Transverse colon (tissue), 4 donors: ENCODE measurements at regions not wholly inside any gene's neighbourhood (a gene's known extent, or its start where the extent isn't known, plus 50 kb on each side); places are given as distances from the start of the nearest gene placed in this dataset.

Experiments
- DNase-seq: peaks from one replicate; pipeline ENCODE4 v3.0.0-alpha.2; 2019
- H3K27ac ChIP-seq, 4 donors: fragments of 200-600 bp; sonication (generic); 2 replicates each; pipeline ENCODE4 v1.5.1; 2016 to 2018; ENCODE audit warnings: inconsistent platforms in 4 of 4
- H3K27me3 ChIP-seq: fragments of 200-600 bp; sonication (generic); 2 replicates; pipeline ENCODE4 v1.5.1; 2017; ENCODE audit warnings: inconsistent platforms
- H3K36me3 ChIP-seq, 4 donors: fragments of 200-600 bp; sonication (generic); 2 replicates each; pipeline ENCODE4 v1.5.1; 2017 to 2019; ENCODE audit warnings: inconsistent platforms in 4 of 4
- H3K4me1 ChIP-seq, 4 donors: fragments of 200-600 bp; sonication (generic); 2 replicates each; pipeline ENCODE4 v1.5.1; 2017 to 2020; ENCODE audit warnings: inconsistent platforms in 4 of 4
- H3K4me3 ChIP-seq, 4 donors: fragments of 200-600 bp; sonication (generic); 1 replicate in 1 of 4; 2 replicates in 3 of 4; pipeline versions ENCODE4 v1.5.1 to v1.6.1; 2017 to 2019; ENCODE audit warnings: inconsistent platforms in 4 of 4
- H3K9me3 ChIP-seq, 2 donors: fragments of 200-600 bp; sonication (generic); 2 replicates each; pipeline ENCODE4 v1.5.1; 2017 to 2019; ENCODE audit warnings: inconsistent platforms in 2 of 2
- CTCF ChIP-seq, 5 experiments: fragments of 200-600 bp in 3 of 5; fragments of 450-650 bp in 2 of 5; sonication (generic) in 3 of 5; IDR thresholded peaks; 1 replicate in 2 of 5; 2 replicates in 3 of 5; pipeline ENCODE4 v1.5.1; 2016 to 2017; ENCODE audit warnings: antibody characterized with exemption in 5 of 5, inconsistent platforms in 3 of 5, mild to moderate bottlenecking in 2 of 5, moderate library complexity in 1 of 5
- EP300 ChIP-seq: sonication (generic); formaldehyde crosslinking; IDR thresholded peaks from one replicate; pipeline ENCODE4 v1.6.1; 2017; ENCODE audit warnings: antibody characterized with exemption, low read depth
- POLR2A ChIP-seq: fragments of 450-650 bp; IDR thresholded peaks from one replicate; pipeline ENCODE4 v1.6.1; 2016; ENCODE audit warnings: antibody characterized with exemption, mild to moderate bottlenecking, moderate library complexity
- POLR2AphosphoS5 ChIP-seq, 3 donors: sonication (generic); formaldehyde crosslinking; IDR thresholded peaks; one replicate each; pipeline ENCODE4 v1.6.1; 2016; ENCODE audit warnings: antibody characterized with exemption in 3 of 3
- WGBS, 2 donors: methylation state at CpG; one replicate each; pipeline ENCODE4 v1.1.5; 2018; ENCODE audit warnings: low coverage in 1 of 2; 5-methylcytosine and 5-hydroxymethylcytosine counted together
- in situ Hi-C, 4 donors: fragments of 200-750 bp; cut with MboI; loops; one replicate each; pipeline versions ENCODE4 v1.15.0 to v1.15.1; 2017; ENCODE audit warnings: low sequenced_read_pairs in 3 of 4, low pct_ligation_motif_present in 1 of 4, low pct_unique_long_range_greater_than_20kb in 1 of 4
- intact Hi-C: fragments of 100-400 bp; cut with DNase I; formaldehyde crosslinking; loops from one replicate; pipeline ENCODE4 v1.15.1; 2023; ENCODE audit warnings: low total_unique reads

GRCh38 chr15:62964251-62964650 is 78.3 kb upstream of the TPM1 start:
- Histone ChIP-seq H3K9me3 (no peaks in the 10 kb centered on the region), H3K36me3 (no peaks in the 10 kb centered on the region), H3K27ac (no peak overlapping the region), H3K27me3 (no peaks in the 10 kb centered on the region), H3K4me3 (no peak overlapping the region), H3K4me1 (no peaks in the 10 kb centered on the region)
- in situ Hi-C loops: no loop called here
- TF ChIP-seq POLR2AphosphoS5 (IDR thresholded peaks at IDR 0.05) (no peak), CTCF (IDR thresholded peaks at IDR 0.05) (no peak), POLR2A (no peak), EP300 (no peak)
- intact Hi-C loops: no loop called here
- 77 to 80% methylated on average over 5 of the region's 5 CpGs for WGBS, 2 donors
- no peak for DNase-seq

GRCh38 chr15:62966294-62967078 is 76.1 kb upstream of the TPM1 start:
- 81 to 100% methylated on average over 2 to 4 of the region's 4 CpGs for WGBS, 2 donors

DNA sequence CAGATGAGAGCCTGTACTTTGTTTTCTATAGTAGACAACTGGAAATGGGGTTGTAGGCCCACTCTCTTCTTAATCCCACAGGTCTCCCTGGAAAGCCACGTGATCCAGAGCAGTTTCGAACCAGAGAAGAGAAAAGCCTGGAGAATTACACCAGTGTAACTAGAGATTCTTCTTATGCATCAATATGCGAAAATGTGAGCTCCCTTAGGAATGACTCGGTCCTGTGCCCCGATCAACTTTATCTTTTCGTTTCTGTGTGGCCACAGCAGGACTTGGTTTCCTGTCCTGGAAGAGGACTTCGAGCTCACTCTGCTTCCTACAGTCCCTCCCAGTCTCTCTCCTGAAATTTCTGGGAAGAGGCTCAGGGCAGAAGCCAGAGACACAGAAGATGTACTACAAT is 73.8 kb upstream of the TPM1 start:
- no peak overlapping the region for H3K4me3 ChIP-seq
- H3K9me3 ChIP-seq: no peaks in the 10 kb centered on the region
- no peaks in the 10 kb centered on the region for H3K27me3 ChIP-seq
- in situ Hi-C loops (no loop called here), intact Hi-C loops (no loop called here)
- 73 to 81% methylated on average over 7 of the region's 7 CpGs for WGBS, 2 donors
- DNase-seq: no peak
- no peaks in the 10 kb centered on the region for H3K4me1 ChIP-seq
- H3K27ac ChIP-seq: no peak overlapping the region
- TF ChIP-seq CTCF (IDR thresholded peaks at IDR 0.05) (no peak), POLR2A (no peak), POLR2AphosphoS5 (IDR thresholded peaks at IDR 0.05) (no peak), EP300 (no peak)
- H3K36me3 ChIP-seq: no peaks in the 10 kb centered on the region

More at GRCh38 chr15:62966294-62967078, 76.1 kb upstream of the TPM1 start:
- Histone ChIP-seq H3K4me1 (no peaks in the 10 kb centered on the region), H3K4me3 (no peak overlapping the region), H3K36me3 (no peaks in the 10 kb centered on the region), H3K27me3 (no peaks in the 10 kb centered on the region), H3K9me3 (no peaks in the 10 kb centered on the region), H3K27ac (no peak overlapping the region)
- TF ChIP-seq POLR2A (no peak), POLR2AphosphoS5 (IDR thresholded peaks at IDR 0.05) (no peak), CTCF (IDR thresholded peaks at IDR 0.05) (no peak), EP300 (no peak)
- DNase-seq: no peak
- intact Hi-C loops: no loop called here
- in situ Hi-C loops: no loop called here

- H3K4me1 ChIP-seq: no peaks in the 10 kb centered on the region
- no peaks in the 10 kb centered on the region for H3K27me3 ChIP-seq
- in situ Hi-C loops (no loop called here), intact Hi-C loops (no loop called here)
- TF ChIP-seq POLR2A (no peak), POLR2AphosphoS5 (IDR thresholded peaks at IDR 0.05) (no peak), EP300 (no peak), CTCF (IDR thresholded peaks at IDR 0.05) (no peak)
- WGBS, 2 donors: 88 to 100% methylated on average over 1 of the region's 1 CpG
- no peaks in the 10 kb centered on the region for H3K36me3 ChIP-seq
- no peak overlapping the region for H3K4me3 ChIP-seq
- DNase-seq: no peak
- no peak overlapping the region for H3K27ac ChIP-seq
- no peaks in the 10 kb centered on the region for H3K9me3 ChIP-seq
Measured at GRCh38 chr15:62969442-62970089, 73.0 kb upstream of the TPM1 start.
